ENCODE measurements at regions not wholly inside any gene's neighbourhood (a gene's known extent, or its start where the extent isn't known, plus 50 kb on each side); places are given as distances from the start of the nearest gene placed in this dataset.

- no peak overlapping the region for H3K27ac ChIP-seq
- H3K4me3 ChIP-seq = no peak overlapping the region
- WGBS (ENCODE audit: missing lambda C conversion rate) = 53% methylated on average over 8 of the region's 8 CpGs
- H3K4me2 ChIP-seq = no peak overlapping the region
- FAIRE-seq (no peak), DNase-seq (ENCODE audit: low read depth in 1 of 2, low spot score in 1 of 2) (peak; percentile 28 to 53), ATAC-seq (peak; percentile 75 to 92)
- ChIA-PET CTCF (interaction anchor here (1.0 to 4.4 kb wide), 6 partner anchors 11 to 298 kb away, joined by 3 to 23 read pairs (median 4); no protein-coding TSS in a partner anchor), POLR2A (interaction anchor here (0.6 to 1.6 kb wide), 2 partner anchors 15 to 773 kb away, joined by 5 to 6 read pairs; partner anchors contain the start of gene TBX3)
- TF ChIP-seq CTCF (IDR thresholded peaks at IDR 0.05) (peak; percentile 32; the same call in 2 of the 3 replicates), RAD21 (conservative IDR thresholded peaks at IDR 0.05 in 1 of 2, IDR thresholded peaks at IDR 0.05 in 1 of 2) (peak; percentile 54 to 60), ZC3H11A (IDR thresholded peaks at IDR 0.05) (no peak)
- H3K4me1 ChIP-seq = peaks cover 13% of the 10 kb centered on the region; the same call in 2 of the 3 replicates
- H3K9me3 ChIP-seq = peaks cover 15% of the 10 kb centered on the region
These were observed 773.1 kb upstream of the TBX3 start for GRCh38 chr12:115456946-115457689.

- no peak for ATAC-seq
- no peak for TF ChIP-seq ZC3H11A (IDR thresholded peaks at IDR 0.05)
- no peak for TF ChIP-seq E2F6 (IDR thresholded peaks at IDR 0.05; ENCODE audit: borderline replicate concordance, low read depth)
- TF ChIP-seq NFE2L2 (conservative IDR thresholded peaks at IDR 0.05; ENCODE audit: low read length) = no peak
- TF ChIP-seq JUN (IDR thresholded peaks at IDR 0.05) = no peak
- TF ChIP-seq KDM5A (IDR thresholded peaks at IDR 0.05) = no peak
- TF ChIP-seq CTCF (IDR thresholded peaks at IDR 0.05) = no peak
- TF ChIP-seq MAFK (IDR thresholded peaks at IDR 0.05; ENCODE audit: partially characterized antibody) = no peak
- no peak for TF ChIP-seq HOXB5 (CRISPR knock-in tag; IDR thresholded peaks at IDR 0.05)
- no peak for TF ChIP-seq RCOR1 (IDR thresholded peaks at IDR 0.05; ENCODE audit: low read depth, low read length)
- no peak for TF ChIP-seq ESRRA (IDR thresholded peaks at IDR 0.05; ENCODE audit: borderline replicate concordance, low read length)
- TF ChIP-seq RARB (CRISPR knock-in tag; IDR thresholded peaks at IDR 0.05) = no peak
- TF ChIP-seq PBX3 (IDR thresholded peaks at IDR 0.05) = no peak
- TF ChIP-seq HEYL (CRISPR knock-in tag; IDR thresholded peaks at IDR 0.05) = no peak
- CTCF ChIA-PET = interaction anchor here (0.7 to 4.4 kb wide), 4 partner anchors 9 to 117 kb away, joined by 3 to 23 read pairs (median 4); no protein-coding TSS in a partner anchor
These were observed 771.3 kb upstream of the TBX3 start for GRCh38 chr12:115455268-115455681.

More at GRCh38 chr12:115455268-115455681, 771.3 kb upstream of the TBX3 start:
- POLR2A ChIA-PET = interaction anchor here (1.1 kb wide), 1 partner anchor 771 kb away, joined by 3 read pairs; no protein-coding TSS in a partner anchor
- Histone ChIP-seq H3K4me2 (no peak overlapping the region), H3K27ac (0 out of 6 replicates have a peak overlapping the region, but pooled peaks of 1 of the 2 experiments have one; percentile 24), H3K4me3 (no peak overlapping the region), H3K4me1 (peaks cover 21% of the 10 kb centered on the region; the same call in 2 of the 3 replicates), H3K9me3 (peaks cover 4% of the 10 kb centered on the region; the same call in 1 of the 3 replicates)
- FAIRE-seq = no peak
- WGBS (ENCODE audit: missing lambda C conversion rate) = 63% methylated on average over 8 of the region's 8 CpGs
- no peak for DNase-seq (ENCODE audit: low read depth in 1 of 2, low spot score in 1 of 2)

Measured in A549 (cell line).